NCI-H524 (cell line): ENCODE measurements at regions not wholly inside any gene's neighbourhood (a gene's known extent, or its start where the extent isn't known, plus 50 kb on each side); places are given as distances from the start of the nearest gene placed in this dataset.
"Not testable (repeated sequence)": the region's sequence is repeated elsewhere in the genome, so short reads cannot be mapped to it uniquely, and the experiment has no call there.

Experiments used
- DNase-seq, 2 experiments: peaks; one replicate each; lab custom pipeline; 2025; lab: John Stamatoyannopoulos, UW

GRCh38 chr13:33554919-33555791, 262.8 kb upstream of the RFC3 start:
- DNase-seq = no peak

DNA sequence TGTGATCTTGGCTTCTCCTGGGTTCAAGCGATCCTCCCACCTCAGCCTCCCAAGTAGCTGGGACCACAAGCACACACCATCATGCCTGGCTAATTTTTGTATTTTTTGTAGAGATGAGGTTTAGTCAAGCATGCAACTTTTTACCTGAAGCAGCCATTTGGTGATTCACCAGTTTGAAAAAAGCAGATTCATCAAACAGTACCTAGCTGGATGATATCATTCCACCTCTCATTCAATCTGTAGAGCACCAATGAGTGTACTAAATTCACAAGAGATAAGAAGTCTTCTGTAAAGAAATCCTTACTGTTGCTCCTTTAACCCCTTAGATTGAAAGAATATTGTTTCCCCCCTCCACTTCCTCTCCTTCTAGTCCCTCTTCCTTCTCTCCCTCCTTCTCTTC, 261.1 kb upstream of the RFC3 start:
- DNase-seq = no peak

- DNase-seq = no peak
These were observed 257.2 kb upstream of the RFC3 start for GRCh38 chr13:33560726-33561125.

GRCh38 chr13:33561627-33562026, 256.3 kb upstream of the RFC3 start:
- DNase-seq = no peak

- DNase-seq = no peak
These were observed 246.3 kb upstream of the RFC3 start for GRCh38 chr13:33571618-33572017.

DNA sequence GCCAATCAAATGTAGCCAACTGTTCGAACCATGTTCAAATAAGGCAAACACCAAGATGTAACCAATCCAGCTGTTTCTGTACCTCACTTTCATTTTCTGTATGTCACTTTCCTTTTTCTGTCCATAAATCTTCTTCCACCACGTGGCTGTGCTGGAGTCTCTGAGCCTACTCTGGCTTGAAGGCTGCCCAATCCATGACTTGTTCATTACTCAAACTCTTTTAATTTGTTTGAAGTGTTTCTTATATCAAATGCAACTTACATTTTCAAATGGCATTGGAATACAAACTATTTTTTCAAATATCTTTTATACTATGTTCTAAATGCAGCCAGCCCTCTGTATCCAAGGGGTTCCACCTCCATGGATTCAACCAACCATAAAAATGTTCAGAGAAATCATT, 245.6 kb upstream of the RFC3 start:
- DNase-seq = not testable (repeated sequence)

GRCh38 chr13:33575378-33575777, 242.6 kb upstream of the RFC3 start:
- DNase-seq = no peak

- DNase-seq = no peak
These were observed 240.9 kb upstream of the RFC3 start for GRCh38 chr13:33577007-33577406.

GRCh38 chr13:33578786-33579185, 239.2 kb upstream of the RFC3 start:
- DNase-seq = no peak

GRCh38 chr13:33582121-33582520, 235.8 kb upstream of the RFC3 start:
- DNase-seq = no peak

- DNase-seq = no peak
These were observed 234.6 kb upstream of the RFC3 start for GRCh38 chr13:33583398-33583797.

DNA sequence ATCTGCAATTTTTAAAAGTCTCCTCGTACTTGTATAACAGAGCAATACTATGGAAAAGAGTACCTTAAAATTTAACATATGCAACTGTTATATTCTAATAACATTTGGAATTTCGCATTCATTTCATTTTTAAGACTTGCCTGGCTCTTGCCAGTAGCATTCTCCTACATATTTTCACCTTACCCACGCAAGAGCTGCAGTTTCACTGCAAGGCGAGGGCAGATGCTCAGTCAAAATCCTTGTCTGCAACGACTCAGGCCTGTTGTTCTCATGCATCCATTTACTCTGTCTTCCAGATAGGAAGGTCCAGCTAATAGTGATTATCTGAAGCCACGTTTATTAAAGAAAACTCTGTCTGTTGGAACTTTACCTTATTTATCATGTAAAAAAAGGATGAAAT, 227.0 kb upstream of the RFC3 start:
- no peak for DNase-seq

DNA sequence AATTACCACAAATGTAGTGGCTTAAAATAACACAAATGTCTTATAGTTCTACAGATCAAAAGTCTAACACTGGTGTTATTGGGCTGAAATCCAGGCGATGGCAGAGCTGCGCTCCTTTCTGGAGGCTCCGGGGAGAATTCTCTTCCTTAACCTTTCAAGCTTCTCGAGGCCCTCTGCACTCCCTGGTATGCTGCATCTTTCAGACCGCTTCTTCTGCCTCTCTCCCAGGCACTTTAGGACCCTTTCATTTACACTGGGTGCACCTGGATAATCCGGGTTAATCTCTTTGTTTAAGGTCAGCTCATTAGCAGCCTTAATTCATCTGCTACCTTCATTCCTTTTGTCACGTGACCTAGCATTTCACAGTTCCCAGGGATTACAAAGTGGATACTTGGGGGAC, 211.3 kb upstream of the RFC3 start:
- peak; percentile 75 to 86 for DNase-seq

DNA sequence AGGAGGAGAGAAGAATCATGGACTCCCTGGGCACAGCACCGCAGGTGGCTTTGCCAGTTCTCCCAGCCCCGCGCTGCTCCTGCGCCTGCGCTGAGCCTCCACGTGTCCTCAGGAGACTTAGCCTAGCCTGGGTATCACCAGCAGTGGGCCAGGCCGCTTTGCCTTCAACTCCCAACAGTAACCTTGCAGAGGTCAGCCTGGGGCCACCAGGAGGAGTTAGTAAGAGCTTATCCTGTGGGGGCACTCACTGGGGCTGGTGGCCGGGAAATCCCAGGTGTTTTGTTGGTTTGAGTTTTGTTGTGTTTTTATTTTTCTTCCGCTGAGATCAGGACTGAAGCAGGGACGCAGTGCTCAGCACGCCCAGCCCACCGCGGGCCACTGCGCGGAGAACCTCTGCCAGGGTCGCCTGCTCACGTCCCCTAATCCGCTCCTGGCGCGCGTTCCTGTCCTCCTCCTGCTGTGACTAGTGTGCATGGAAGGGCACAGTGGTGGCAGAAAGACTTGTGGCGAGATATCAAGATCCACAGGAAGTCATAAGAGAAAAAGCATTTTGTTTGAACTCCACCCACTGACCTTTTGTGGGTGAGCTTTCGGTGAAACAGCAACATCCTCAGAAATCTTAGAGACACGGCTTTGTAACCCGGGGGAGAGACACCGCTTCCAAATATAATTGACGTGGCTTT, 207.4 kb upstream of the RFC3 start:
- no peak for DNase-seq

GRCh38 chr13:33611121-33611805, 206.7 kb upstream of the RFC3 start:
- no peak for DNase-seq

- no peak for DNase-seq
These were observed 205.0 kb upstream of the RFC3 start for GRCh38 chr13:33612641-33613638.

DNA sequence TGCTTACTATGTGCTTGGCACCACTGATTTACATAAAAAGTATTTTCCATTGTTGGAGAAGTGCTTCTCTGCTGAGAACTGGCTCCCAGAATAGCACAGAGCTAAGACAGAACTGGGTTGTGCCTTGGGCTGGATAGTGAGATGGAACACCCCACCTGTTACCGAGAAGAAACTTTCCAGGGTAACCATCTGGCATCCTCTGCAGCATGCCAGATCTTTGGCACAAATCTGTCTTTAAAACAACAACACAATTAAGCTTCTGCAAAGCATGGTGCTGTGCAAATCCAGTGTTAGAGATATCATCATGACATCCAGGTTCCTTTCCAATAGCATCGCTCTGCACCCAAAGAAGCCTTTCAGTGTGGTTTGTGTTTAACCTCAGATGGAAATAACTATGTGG, 202.5 kb upstream of the RFC3 start:
- peak; percentile 79 to 95 for DNase-seq

DNA sequence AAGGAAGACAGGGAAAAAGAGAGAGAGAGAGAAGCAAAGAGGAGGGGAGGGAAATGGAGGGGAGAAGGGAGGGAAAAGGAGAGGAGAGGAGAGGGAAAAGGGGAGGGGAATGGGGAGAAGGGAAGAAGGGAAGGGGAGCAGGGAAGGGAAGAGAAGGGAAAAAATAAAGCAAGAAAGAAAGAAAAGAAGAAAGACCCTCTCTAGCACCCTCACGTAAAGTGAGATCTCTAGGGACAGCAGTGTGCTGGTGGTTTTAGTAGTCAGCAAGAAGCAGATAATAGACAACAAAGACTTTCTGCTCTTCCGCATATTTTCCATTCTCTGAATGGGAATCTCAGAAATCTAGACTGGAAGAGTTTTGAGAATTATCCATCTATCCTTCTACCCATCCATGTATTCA, 201.8 kb upstream of the RFC3 start:
- no peak for DNase-seq

DNA sequence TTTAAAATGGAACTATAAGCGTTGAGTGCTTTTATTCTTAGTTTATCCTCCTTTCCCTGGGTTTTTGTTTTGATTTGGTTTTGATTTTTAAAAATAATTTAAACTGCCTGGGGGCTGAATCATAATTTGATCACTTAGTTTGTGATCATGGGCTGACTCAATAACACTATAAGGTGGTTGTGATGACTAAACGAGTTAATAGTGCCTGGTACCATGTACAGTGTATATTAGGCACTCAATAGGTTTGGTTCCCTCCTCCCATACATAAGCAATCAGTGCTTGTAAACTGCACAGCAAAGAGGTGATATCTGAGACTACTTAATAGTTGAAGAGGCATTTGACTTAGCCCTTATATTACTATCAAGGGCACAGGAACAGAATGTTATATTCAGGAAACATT, 200.9 kb upstream of the RFC3 start:
- DNase-seq = peak in 1 of 2 experiments; percentile 68

DNA sequence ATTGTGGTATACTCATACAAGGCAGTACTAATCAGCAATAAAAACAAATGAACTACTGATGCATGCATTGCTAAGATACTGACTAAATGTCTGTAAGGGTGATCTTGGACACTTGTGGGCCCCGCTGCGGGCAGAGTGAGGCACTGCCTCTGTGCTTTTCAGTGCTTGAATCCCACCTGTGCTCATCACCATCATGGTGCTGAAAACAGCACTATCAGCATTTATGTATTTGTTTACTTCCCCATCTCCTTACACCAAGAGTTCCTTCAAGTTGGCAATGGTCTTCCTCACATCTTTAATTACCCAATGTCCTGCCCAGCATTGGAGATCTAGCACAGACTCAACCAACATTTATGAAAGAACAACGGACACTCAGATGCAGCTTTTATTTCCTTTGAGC, 193.7 kb upstream of the RFC3 start:
- DNase-seq = no peak

DNA sequence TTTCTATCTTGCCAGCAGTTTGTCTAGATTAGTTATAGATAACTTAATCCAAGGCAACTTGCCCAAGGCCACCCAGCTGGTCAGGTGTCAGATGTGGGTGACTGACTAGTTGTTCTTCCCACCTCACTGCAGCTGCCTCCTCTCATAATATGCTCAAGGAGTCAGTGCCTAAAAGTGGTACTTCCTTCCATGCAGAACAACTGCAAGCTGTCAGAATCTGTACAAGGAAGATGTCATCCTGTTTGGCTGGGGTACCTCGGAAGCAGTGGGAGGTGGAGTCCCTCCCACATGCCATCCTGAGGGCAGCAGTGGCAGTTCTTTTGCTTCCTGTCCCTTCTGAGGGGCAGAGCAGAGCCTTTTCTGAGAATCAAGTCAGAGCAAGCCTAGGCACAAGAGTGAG, 193.2 kb upstream of the RFC3 start:
- DNase-seq = peak in 1 of 2 experiments; percentile 82

- DNase-seq = no peak
These were observed 191.5 kb upstream of the RFC3 start for GRCh38 chr13:33626407-33626806.
